ENCODE measurements at regions not wholly inside any gene's neighbourhood (a gene's known extent, or its start where the extent isn't known, plus 50 kb on each side); places are given as distances from the start of the nearest gene placed in this dataset.

DNA sequence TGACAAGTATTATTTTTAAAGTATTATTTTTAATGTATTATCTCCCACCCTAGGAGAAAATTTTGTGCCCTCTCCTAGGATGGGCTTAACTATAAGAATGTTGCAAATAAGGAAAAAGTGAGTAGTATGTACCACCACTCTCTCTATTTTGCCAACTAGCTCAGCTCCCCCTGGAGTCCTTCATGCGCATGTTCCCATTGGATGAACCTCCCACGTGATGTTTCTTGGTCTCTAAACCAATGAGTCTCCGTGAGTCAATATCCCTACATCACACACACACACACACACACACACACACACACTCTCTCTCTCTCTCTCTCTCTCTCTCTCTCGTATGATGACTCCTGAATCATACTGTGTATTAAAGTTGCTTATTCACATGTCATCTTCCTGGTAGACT lies 129.7 kb upstream of the ZFP42 start:
- no peak for TF ChIP-seq POLR2AphosphoS5 (IDR thresholded peaks at IDR 0.05; ENCODE audit: low read depth)
- TF ChIP-seq, protein P1, sequence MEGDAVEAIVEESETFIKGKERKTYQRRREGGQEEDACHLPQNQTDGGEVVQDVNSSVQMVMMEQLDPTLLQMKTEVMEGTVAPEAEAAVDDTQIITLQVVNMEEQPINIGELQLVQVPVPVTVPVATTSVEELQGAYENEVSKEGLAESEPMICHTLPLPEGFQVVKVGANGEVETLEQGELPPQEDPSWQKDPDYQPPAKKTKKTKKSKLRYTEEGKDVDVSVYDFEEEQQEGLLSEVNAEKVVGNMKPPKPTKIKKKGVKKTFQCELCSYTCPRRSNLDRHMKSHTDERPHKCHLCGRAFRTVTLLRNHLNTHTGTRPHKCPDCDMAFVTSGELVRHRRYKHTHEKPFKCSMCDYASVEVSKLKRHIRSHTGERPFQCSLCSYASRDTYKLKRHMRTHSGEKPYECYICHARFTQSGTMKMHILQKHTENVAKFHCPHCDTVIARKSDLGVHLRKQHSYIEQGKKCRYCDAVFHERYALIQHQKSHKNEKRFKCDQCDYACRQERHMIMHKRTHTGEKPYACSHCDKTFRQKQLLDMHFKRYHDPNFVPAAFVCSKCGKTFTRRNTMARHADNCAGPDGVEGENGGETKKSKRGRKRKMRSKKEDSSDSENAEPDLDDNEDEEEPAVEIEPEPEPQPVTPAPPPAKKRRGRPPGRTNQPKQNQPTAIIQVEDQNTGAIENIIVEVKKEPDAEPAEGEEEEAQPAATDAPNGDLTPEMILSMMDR (IDR thresholded peaks at IDR 0.05; ENCODE audit: insufficient read depth, low read length), result no peak
- TF ChIP-seq, protein P2, sequence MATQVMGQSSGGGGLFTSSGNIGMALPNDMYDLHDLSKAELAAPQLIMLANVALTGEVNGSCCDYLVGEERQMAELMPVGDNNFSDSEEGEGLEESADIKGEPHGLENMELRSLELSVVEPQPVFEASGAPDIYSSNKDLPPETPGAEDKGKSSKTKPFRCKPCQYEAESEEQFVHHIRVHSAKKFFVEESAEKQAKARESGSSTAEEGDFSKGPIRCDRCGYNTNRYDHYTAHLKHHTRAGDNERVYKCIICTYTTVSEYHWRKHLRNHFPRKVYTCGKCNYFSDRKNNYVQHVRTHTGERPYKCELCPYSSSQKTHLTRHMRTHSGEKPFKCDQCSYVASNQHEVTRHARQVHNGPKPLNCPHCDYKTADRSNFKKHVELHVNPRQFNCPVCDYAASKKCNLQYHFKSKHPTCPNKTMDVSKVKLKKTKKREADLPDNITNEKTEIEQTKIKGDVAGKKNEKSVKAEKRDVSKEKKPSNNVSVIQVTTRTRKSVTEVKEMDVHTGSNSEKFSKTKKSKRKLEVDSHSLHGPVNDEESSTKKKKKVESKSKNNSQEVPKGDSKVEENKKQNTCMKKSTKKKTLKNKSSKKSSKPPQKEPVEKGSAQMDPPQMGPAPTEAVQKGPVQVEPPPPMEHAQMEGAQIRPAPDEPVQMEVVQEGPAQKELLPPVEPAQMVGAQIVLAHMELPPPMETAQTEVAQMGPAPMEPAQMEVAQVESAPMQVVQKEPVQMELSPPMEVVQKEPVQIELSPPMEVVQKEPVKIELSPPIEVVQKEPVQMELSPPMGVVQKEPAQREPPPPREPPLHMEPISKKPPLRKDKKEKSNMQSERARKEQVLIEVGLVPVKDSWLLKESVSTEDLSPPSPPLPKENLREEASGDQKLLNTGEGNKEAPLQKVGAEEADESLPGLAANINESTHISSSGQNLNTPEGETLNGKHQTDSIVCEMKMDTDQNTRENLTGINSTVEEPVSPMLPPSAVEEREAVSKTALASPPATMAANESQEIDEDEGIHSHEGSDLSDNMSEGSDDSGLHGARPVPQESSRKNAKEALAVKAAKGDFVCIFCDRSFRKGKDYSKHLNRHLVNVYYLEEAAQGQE (IDR thresholded peaks at IDR 0.05; ENCODE audit: insufficient replicate concordance, low read depth), result no peak
- TF ChIP-seq SPI1 (IDR thresholded peaks at IDR 0.05; ENCODE audit: borderline replicate concordance, low read depth), result no peak
- TF ChIP-seq GABPA (IDR thresholded peaks at IDR 0.05; ENCODE audit: low read depth), result no peak
